NCI-H1092 (cell line): ENCODE measurements at regions not wholly inside any gene's neighbourhood (a gene's known extent, or its start where the extent isn't known, plus 50 kb on each side); places are given as distances from the start of the nearest gene placed in this dataset.

Experiments used
- DNase-seq: peaks from one replicate; lab custom pipeline; 2025; lab: John Stamatoyannopoulos, UW

DNA sequence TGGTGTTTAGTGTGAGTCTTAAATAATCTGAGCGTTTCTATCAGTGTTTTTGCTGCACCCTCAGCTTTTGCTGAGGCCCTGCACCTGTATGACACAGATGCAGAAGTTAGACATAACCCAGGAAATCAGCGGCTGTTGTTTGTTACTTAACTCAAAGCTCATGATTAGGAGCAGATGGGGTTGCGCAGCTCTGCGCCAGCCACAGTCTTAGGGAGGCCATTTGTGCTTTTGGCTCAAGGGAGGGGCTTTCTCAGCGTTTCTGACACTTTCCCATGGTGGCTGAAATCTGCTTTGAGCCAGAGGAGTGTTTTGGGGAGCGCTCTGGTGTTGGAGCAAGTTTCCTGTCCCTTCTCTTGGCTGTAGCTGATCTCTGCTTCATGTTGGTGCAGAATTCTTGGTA is 433.8 kb downstream of the NAF1 start:
- no peak for DNase-seq

DNA sequence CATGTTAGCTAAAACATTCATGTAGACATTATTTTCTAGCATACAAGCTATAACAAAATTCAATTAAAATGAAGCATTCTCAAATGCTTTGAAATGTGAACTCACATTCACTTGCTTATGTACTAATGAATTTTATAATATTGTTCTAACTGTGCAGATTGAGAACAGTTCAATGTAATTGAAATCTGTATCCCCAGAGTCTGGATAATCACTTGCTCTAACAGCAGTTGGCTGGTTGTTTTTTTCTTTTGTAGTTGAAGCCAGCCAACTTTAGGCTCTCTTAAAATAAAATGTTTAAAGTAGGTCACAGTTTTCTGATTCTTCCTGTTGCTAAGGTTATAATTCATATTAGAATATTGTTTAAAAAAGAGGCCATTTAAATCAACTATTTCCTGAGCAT is 438.9 kb downstream of the NAF1 start:
- DNase-seq: no peak

DNA sequence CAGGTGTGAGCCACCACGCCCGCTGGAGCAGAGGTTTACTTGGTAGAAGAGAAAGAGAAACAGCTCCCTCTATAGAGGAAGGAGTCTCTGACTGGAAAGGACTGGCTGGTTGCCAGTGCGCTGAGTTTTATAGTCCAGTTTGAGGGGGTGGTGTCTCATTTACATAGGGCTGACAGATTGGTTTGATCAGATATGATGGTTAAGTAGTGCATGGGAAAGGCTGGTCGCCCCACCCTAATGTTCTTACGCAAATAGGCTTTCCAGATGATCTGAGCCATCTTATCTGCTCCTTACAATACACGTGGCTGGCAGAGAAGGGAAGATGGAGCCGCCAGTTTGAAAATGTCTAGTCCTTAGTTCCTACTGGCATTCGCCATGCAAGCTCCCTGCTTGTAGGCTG is 439.5 kb downstream of the NAF1 start:
- no peak for DNase-seq

DNA sequence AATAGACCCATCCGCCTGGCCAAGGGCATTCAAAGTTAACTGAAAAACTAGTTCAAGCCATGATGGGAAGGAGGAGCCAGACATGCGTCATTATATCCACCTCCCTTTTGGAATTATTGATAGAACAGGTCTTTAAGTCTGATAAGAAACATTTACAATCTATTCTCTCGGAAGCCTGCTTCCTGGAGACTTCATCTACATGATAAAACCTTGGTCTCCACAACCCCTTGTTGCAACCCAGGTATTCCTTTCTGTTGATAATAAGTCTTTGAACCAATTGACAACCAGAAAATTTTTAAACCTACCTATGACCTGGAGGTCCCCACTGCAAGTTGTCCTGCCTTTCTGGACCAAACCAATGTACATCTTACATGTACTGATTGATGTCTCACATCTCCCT is 451.3 kb downstream of the NAF1 start:
- DNase-seq: no peak

DNA sequence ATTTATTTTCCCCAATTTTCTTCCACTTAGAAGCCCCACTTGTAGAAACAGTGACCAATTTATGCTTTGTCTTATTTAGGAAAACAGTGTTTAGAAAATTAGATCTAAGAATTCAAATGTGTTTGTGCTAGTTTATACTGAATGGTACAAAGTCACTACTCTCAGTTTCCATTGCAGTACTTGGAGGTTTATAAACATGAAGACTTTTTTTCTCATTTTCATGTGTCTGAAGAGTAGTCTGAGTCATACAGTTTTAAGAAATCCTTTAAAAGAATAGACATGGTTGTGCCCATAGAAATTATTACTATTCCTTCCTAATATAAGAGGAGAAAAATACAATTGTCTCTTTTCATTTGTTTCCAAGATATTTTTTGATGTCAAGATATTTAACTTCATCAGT is 458.7 kb downstream of the NAF1 start:
- no peak for DNase-seq

DNA sequence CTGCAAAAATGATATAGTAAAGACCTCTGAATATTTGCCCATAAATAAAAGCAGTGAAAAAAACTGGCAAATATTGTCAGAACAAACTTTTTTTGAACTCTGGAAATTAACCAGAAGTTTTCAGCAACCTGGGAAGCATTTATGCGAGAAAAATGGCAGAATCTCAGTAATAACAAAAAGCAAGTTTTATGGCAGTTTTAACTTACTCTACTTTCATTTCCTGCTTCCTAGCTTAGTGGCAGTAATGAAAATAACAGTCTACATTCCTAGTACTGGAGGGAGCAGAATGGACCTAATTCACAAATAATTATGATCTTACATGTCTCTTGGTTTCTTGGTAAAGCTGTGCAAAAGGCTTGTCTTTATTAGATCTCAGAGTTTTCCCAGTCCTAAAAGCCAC is 460.1 kb downstream of the NAF1 start:
- DNase-seq: no peak

DNA sequence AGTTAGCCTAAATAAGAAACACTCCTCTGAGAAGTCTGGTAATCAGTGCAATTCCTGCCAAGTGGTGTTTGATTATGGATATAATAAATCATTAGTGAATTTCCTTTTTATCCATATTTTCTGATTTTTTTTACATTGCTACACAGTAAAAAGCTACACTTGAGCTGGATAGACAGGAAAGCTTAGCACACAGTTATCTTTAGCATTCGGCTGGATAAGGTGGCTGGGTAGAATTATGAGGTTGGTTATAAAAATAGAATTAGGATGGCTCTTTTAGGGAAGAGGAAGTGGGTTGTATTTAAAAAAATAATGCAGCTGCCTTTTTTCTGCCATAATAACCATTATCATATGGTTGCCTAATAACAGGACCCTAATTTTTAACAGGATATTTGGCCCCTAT is 460.6 kb downstream of the NAF1 start:
- DNase-seq: no peak

DNA sequence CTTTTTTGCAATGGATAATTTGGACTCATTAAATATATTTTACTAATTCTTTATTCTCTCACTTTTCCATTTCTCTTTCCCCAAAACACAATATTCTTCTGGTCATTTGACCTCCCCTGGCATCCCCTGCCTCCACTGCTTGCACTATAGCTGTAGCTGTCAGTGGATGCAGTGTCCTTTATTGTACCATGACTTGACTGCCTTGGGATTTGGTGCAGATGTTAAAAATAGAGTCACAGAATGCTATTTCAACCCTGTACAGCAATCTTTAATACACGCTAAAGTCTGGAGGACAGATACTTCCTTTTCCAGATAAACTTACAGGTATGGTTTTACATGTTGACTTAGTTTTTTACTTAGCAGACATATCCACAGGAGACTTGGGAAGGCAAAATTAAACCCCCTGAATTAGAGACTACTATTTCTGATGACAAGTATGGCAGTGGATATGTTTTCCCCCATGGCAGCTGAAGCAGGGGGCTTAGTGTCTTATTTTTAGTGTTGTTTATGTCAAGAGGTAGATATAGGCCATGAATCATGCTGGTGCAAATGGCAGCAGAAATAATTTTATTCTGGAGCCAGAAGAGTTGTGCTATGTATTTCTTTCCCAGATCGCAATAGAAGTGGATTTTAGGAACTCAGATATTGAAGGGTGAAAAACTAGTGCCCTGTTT is 461.4 kb downstream of the NAF1 start:
- no peak for DNase-seq

DNA sequence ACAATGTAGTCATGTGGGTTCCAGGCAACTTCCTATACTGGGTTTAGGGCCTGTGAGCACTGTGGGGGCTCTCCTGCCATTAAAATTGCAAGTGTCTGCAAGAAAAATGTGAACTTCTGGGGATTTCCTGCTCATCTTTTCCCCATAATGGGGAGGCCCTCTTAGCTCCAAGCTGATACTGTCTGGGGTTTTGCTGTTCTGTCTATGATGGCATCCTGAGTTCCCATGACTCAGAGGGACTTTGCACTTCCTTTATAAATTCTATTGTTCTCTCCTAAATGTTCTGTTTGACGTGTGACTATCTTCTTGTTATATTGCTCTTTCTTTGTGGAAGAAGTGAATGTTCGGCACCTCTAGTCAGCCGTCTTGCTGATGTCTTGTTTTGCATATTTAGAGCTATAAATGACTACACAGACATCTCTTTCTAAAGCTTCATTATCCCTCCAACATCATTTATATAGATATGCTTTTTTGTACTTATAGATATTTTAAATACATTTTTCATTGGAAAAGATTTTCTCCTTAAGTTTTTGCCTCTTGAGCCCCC is 465.8 kb downstream of the NAF1 start:
- DNase-seq: no peak

DNA sequence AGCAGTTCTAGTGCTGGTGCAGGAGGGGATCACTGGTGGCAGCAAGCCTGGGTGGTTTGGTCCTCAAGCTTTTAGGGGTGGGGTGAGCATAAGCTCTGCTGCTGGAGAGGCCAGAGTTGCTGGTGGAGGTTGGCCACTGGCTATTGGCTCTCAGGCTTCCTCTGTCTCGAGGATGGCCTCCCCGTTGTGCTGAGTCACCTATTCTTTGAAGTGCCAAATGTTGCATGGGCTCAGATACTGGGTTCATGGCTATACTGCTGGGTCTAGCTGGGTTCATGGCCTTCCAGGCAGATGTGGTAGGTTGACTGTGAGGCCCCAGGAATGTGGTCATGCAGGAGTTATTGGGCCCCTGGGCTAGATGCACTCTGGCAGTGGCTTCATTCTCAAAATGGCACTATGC is 466.3 kb downstream of the NAF1 start:
- DNase-seq: no peak

DNA sequence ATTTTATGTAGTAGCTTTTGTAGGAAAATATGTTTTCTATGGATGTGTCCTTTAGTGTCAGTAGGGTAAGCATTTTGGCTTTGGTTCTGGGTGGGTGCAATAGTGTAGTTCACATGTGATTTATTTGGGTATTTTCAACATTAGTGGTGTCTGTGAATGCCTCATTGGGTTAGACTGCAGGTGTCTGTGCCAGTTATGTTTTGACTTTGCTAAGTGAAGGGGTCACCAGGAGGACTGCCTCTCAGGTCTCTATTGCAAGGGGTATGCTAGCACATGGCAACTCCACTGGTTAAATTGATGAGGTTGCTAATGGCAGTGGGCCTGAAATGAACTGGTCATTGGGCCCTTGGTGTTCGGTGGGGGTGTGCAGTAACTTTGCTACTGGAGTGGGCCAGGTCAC is 467.1 kb downstream of the NAF1 start:
- no peak for DNase-seq

DNA sequence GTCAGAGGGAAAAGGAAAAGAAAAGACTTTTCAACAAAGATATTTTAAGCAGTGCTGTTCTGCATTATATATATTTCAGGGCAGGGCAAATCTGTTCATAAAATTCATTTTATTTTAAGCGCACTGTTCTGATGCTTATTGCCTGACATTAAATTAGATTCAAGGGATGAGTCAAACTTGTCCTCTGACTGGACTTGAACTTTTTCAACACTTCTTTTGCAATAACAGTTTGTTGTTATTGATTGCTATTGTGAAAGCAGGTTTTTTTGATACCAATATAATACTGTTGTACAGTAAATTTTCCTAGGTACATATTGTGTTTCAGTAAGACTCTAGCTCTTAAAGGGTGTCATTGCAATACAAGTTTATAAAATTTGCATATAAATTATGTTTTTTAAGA is 481.3 kb downstream of the NAF1 start:
- no peak for DNase-seq

DNA sequence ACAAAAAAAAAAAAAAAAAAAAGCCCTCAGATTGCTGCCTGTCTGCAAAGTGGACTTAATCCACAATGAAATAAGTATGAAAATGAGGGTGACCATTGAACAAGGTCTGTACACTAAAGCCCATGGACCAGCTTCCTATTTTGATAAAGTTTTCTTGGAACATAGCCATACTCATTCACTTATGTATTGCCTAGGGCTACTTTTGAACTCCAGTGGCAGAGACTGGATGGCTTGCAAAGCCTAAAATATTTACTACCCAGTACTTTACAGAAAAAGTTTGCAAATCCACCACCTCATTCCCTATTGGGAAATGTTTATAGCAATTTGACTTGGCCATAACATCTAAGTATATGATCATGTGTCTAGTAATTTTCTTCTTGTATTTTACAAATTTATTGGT is 481.7 kb downstream of the NAF1 start:
- DNase-seq: no peak

DNA sequence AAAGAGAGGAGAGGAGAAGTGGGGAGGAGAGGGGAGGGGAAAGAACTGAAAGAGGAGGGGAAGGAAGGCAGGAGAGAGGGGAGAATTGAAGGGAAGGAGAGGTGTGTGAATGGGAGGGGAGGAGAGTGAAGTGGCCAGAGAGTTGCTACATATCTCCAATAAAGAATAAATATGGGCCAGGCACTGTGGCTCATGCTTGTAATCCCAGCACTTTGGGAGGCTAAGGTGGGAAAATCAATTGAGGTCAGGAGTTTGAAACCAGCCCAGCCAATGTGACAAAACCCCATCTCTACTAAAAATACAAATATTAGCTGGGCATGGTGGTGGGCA is 482.4 kb downstream of the NAF1 start:
- DNase-seq: no peak

DNA sequence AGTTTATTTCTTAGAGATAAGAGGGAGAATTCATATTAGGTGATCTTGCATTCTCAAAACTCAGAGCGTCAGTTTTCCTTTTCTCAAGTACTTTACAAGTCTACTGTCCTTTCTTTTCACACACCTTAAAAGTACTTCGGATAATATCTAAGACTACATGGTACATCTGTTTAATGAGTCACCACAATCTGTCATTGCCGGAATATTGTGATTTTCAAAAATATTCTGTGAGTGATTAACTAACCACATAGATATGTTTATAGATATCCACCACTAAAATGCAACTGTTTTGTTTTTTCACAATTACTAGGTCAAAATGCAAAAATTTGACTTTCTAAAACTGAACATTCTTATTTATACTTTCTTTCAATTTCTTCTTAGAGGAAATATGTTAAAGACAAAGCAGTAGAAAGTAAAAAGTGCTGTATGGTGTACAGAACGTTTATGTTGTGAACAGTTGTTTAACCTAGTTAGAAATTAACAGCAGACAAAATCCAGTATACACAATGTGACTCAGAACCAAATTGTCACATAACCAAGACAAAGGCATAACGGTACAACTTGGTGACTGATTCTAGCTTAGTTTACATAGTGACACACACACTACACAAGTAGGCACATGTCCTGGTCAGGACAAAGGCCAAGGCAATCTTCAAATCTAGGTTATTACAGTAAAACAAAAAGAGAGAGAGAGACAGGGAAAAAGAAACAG is 482.9 kb downstream of the NAF1 start:
- DNase-seq: no peak

DNA sequence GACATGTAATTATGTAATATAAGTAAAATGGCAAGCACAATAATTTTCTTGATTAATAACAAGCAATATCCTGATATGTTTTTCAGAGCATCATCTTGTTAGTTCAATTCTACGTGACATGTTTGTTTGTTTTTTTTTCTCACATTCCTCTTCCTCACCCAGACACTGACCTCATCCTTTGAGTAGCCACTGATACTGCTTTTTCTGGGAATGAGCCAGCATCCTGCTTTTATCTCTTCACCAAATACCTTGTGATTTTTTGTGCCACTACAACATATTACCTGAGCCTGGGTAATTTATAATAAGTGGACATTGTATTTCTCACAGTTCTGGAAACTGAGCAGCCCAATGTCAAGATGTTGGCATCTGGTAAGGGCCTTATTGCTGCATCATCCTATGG is 484.0 kb downstream of the NAF1 start:
- DNase-seq: no peak

DNA sequence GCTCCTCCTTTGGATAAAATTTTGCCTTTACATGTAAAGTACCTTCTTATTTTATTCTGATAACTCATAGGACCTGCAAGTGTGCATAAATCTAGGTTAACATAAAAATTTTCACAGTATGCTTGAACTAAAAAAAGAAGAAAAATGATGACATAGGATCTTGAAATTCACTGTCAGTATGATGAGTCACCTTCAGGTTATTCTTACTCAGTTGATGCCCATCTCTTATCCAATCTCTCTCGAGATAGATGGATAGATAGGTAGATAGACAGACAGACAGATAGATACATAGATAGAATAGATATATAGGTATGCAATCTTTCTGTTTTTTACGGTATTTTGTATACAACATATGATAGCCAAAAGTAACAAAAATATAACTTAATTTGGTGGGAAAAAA is 485.5 kb downstream of the NAF1 start:
- DNase-seq: no peak

DNA sequence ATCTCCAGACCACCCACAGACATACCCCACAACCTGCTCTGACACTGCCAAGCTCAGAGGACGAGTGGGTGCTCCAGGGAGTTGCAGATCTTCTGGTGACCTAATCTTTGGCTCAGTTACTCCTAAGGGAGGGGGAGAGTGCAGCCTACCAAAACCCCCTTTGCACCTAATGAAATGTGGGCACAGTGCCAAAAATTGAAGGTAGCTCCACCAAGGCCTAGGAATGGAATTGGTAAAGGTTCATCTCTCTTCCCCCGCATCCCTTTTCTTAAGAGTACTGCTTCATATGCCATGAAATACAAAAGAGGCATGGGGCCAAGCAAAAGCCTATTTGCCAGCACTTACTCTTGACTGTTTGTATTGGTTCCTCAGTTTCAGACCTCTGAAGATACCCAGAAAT is 491.0 kb downstream of the NAF1 start:
- no peak for DNase-seq

DNA sequence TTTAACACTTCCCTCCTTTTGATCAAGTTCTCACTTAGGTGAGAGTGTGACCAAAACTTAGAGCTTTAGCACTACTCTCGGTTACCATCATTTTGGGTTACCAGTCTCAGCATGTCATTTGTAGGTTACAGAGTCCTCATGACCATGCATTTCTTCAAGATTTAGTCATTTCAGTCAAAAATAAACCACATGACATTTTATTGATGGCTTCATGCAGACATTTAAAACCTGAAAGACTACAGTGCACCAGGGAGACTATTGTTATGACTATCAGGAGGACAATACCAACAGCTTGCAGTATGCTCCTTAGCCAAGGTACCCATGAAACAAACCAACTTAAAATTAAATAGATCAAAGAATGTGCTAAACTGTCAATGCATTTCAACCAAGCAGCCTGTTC is 498.1 kb upstream of the FSTL5 start:
- no peak for DNase-seq

DNA sequence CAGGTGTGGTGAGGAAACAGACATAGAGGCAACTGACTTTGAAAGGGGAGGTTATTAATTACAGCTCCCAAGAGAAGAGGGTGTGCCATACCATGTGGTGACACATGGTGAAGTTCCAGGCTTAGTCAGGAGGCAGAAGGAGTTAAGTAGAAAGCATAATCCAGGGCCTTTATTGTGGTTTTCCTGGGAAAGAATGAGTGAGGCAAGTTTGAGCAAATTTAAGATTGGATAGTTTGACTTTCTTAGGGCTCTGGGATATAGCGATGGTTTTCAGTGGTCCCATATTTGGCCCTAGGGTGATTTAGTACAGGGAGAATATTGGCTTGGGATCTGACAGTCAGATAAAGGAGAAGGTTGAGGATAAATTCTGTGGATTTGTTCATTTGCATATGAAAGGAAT is 495.9 kb upstream of the FSTL5 start:
- no peak for DNase-seq

DNA sequence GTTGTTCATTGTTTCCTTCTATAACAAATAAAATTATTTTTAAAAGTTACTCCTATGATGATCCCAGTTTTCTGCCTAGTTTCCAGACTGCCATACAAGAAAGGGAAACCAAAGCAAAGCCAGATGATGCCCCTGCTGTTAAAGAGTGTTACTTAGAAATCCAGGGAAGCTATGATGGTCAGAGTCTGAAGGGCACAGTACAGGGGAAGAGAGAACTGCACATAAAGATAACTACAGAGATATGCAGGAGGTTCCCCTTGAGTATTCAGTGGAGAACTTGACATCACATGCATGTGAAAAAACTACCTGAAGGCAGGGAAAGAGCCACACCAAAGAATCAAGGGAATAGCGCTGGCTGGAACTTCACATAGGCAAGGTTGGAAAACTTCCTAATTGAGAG is 494.2 kb upstream of the FSTL5 start:
- DNase-seq: no peak

DNA sequence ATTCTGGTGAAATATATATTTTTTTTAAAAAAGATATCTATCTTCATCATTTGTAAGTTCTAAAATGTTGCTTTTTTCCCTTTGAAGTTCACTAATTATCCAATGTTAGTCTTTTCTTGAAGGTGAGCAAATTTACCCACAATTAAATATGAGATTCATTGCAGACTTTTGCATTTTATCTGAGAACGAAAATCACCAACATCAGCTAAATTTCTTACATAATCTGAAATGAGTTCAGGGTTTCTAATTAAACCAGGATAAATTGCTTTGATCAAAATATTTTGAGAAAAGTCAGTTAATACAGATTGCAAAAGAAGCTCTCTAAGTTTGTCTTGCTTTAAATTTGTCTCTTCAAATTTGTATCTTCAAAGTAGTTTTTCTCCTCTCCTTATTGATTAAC is 486.4 kb upstream of the FSTL5 start:
- DNase-seq: no peak

DNA sequence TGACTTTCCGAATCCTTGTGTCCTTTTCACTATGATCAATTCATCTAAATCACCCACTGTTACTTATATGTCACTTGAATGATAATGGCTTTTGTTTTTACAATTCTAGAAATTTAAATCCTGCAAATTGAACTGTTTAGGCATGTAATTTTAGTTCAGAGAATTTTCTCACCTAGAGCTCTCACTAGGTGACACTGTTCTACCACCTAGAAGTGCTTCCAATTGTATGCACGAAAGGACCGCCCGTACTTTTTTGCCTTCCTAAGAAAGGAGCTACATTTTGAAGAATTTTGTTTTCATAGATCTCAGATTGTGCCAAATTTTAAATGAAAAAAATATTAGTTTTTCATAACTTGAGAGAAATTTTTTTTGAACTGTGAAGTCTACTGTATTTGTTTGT is 481.6 kb upstream of the FSTL5 start:
- no peak for DNase-seq

DNA sequence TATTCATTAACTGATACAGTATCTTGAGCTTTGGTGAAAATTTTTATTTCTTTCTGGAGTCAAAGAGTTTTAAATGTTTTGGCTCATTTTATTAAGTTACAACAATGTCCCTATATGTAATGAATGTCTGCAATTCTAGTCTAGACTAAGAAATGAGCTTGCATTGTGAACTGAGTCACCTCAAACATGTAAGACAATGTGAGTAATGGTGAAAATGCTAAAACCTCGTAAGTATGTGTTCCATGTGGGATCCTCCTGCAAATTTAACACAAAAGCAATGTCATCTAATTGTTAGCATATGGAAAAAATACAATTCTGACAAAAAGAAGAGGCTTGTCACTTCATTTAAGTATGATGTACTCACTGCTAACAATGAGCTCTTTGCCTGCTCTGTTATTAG is 480.5 kb upstream of the FSTL5 start:
- DNase-seq: no peak
